Fibroblast of peridontal ligament (primary cell): ENCODE measurements at regions not wholly inside any gene's neighbourhood (a gene's known extent, or its start where the extent isn't known, plus 50 kb on each side); places are given as distances from the start of the nearest gene placed in this dataset.

ENCODE experiments used
- DNase-seq: peaks from one replicate; pipeline ENCODE4 v3.0.0-alpha.2; 2010; ENCODE audit errors: extremely low read depth

DNA sequence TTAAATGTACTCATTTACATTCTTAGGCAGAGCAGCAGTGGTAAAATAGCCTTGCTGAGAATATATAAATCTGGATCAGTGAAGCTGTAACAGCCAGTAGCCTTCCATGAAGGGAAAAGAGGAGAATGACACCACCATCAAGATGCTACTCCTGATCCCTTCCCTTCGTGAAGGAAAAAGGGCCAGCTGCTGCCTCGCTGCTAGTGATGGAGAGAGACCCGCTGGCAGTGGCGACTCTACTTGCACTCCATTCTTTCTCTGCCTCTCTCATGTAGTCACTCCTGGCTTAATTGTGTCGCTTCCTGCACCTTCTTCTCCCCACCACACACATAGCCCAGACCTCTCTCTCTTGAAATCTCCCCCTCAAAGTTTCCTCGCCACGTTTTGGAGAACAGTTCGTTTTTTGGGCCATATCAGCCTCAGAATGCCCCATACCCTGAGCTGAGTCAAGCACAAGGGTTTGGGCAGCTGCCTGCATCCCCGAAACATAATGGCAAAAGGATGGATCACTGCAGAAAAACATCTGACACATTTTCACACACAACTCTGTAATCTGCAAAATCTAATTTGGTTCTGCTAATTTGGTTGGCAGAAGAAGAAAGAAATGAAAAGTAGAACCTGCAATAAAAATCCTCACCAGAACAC lies 460.3 kb upstream of the IL12A start:
- DNase-seq, result no peak

- DNase-seq, result no peak
These were observed 456.1 kb upstream of the IL12A start for GRCh38 chr3:159532577-159532976.

- DNase-seq, result no peak
These were observed 454.1 kb upstream of the IL12A start for GRCh38 chr3:159534496-159534895.

DNA sequence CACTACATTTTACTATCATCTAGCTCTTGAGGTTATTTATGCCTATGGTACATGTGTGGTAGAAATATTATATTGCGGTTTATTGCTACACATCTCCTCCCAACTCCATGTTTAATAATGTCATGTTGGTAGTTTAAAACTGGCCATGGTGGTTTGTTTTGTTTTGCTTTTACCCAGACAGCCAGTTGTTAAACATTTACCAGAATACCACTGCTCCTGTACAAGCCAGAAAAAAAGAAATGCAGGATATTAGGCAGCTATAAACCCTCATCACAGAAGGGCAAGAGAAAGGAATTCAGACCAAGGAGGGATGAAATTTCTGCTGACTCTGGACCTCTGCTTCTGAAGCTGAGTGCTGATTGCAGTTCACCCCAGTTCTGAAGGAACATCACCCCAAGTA lies 451.8 kb upstream of the IL12A start:
- DNase-seq, result no peak

DNA sequence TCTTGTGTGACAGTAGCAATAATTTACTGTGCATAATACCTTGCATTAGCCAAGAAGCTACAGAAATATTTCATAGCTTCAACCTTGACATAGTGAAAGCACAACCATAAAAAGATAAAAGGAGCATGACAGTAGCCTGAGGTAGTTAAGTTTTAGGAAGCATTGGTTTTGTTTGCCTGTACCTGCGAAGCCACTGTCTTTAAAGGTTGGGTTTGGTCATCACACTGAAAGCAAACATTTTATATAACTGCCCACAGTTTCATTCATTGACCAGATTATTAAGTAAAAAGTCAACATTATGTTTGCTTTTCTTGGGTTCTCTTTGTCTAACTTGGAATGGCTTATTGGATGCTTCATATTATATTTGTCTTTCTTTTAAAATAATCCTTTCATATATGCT lies 450.1 kb upstream of the IL12A start:
- DNase-seq, result no peak

DNA sequence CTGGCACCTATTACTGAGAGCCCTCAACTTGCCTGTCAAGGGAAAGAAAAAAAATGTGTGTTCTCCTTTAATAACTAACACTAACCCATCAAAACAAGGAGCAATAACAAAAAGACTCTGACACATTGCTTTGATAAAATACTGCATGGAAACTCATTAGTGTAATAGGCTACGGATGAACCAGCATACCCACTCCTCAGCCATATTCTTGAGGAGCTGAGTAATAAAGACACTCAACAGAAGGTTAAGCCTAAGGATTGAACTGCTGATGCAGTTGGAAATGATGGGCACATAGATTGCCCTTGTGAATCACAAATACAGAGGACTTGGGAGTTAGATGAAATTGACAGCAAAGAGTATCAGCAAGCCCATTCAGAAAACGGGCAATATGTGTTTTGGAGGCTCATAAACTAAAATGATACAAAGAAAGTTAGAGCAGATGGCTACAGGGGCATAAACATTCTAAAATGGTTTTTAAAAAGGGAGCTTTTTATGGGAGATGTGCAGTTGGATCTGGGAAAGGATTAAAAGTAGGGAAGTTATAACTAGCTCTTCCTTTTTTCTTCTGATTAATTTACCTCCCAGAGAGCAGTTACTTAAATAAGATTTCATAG lies 447.6 kb upstream of the IL12A start:
- DNase-seq, result no peak

GRCh38 chr3:159548675-159549335 lies 439.8 kb upstream of the IL12A start:
- peak; percentile 45 for DNase-seq

DNA sequence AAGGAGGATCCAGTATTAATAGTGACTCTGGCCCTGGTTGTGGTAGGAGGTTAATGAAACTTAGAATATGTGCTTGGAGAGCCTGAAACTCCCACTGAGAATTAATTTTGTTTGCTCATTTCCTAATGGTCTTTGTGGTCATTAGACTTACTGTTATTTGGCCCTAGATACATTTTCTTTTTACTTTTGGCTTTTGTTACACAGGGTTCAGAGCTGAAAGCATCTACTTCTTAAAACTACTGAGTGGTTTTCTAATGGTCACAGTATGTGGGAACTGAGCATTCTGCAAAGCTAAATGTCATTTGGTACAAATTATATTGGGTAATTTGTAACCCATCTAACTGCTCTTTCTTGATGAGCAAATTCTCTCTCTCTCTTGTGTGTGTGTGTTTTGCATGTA lies 433.4 kb upstream of the IL12A start:
- no peak for DNase-seq

- no peak for DNase-seq
These were observed 428.9 kb upstream of the IL12A start for GRCh38 chr3:159559771-159560170.

DNA sequence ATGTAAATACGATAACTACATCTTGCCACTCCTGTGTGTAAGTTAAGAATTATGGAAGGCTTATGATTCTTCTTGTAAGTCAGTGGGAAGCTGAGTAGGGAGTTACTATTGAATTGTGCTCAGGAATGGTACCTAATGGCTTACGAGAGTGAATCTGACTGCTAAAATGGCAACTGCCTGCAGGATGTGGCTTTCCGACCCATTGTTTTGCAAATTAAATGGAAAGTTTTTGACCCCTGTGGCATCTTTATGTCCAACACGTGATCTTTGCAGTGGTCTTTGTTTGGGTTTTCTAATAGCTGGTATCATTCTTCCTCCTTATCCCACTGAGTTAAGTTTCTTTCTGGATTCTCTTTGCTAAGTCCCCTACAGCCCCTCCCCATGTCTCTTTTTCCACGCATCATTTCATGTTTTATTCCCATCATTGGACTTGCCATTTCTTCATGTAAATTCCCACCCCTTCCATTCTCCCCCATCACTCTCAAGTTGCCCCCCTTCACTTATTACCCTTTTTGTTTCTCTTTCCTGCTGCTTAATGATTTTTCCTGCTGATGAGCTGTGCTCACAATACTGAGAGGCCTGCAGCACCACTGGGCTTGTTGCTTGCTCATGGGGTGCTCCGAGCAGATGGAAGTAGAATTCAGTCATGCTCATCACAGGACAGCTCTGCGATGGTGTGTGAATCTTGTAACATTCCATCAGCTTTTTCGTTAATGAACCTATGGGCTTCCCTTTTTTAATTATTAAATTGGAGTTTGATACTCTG lies 428.2 kb upstream of the IL12A start:
- DNase-seq, result no peak

DNA sequence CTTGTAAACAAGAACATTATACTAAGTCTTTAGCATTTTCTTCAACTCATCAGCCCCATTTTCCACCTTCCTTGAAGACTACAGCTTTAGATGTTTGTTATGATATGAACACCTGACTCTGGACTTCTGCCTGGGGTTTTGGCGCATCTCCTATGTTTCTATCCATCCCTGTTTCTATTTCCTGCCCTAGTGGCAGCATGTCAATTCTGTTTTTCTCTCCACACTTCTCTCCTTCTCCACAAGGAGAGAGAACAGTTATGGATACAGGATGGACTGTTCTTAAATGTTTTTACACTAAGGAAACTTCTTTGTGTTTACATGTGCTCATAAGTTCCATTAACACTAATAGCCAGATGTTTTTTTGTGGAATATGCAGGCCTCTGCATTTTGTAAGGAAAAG lies 423.3 kb upstream of the IL12A start:
- no peak for DNase-seq

DNA sequence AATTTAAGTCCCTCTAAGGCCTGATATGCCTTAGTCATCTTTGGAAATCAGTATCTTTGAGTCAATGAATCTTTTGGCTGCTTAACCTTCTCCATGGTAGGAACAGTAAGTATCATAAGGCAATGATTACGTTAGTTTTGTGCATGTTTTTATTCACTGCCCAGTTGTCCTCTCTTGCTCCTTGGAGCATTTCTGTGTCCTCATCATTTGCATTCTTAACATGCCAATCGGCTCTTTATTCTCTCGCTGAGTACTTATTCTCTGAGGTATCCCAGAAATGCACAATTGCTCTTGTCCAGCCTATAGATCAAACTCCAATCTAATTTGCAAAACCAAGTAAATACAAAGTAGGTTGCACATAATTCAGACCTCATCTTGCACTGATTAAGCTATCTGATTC lies 405.0 kb upstream of the IL12A start:
- peak; percentile 9 for DNase-seq

DNA sequence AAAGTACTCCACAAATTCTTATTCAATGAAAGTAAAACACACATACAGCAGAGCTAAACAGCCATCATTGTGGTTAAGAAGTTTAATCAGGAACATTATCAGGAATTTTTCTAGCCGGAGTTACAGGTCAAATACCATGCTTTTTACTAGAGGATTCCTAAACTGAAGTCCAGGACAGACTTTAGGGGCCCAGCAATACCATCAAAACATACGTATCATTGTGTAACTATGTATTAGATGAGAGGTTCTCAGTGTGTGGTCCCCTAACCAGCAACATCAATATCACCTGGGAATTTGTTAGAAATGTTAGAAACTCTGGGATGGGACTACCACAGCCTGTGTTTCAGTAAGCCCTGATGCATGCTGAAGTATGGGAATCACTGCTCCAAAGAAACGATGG lies 404.2 kb upstream of the IL12A start:
- DNase-seq, result no peak

GRCh38 chr3:159586571-159587202 lies 401.9 kb upstream of the IL12A start:
- DNase-seq, result peak; percentile 53

GRCh38 chr3:159593927-159594605 lies 394.6 kb upstream of the IL12A start:
- no peak for DNase-seq

- peak; percentile 22 for DNase-seq
These were observed 388.3 kb upstream of the IL12A start for GRCh38 chr3:159600291-159600690.

- DNase-seq, result peak; percentile 82
These were observed 384.5 kb upstream of the IL12A start for GRCh38 chr3:159604151-159604581.

DNA sequence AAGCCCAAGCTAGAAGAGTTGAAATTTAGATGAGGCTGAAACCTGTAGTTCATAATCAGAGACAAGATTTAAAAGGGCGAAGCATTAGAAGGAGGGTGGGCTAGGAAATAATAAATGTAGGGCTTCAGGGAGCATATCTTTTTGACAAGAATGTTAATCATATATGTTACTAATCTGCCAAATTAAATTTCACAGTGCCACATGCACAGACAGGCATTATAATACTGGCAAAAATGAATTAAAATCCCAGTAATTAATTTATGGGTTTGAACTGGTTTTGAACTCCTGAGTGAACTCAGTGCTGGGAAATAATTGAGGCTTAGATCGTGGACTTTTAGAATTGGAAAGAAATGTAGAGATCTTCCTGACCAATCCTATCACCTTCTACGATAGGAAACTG lies 383.5 kb upstream of the IL12A start:
- no peak for DNase-seq

GRCh38 chr3:159605776-159606175 lies 382.9 kb upstream of the IL12A start:
- no peak for DNase-seq

- no peak for DNase-seq
These were observed 380.8 kb upstream of the IL12A start for GRCh38 chr3:159607856-159608255.

- DNase-seq, result no peak
These were observed 380.3 kb upstream of the IL12A start for GRCh38 chr3:159608311-159608710.

DNA sequence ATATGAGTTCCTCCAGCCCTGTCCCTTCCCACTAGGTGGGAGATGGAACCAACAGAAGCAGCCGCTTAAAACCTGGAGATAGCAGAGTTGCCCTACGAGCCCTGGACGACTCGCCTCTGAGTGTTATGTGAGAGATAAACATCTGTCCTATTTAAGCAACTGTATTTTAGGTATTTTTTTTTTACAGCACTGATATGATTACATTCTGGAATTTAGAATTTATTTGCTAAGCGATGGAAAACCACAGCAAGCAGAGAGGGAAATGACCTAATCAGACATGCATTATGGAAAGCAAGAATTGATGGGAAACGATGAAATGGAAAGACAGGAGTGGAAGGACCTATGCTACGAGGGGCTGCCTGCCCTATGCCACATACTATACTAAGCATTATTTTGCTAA lies 379.0 kb upstream of the IL12A start:
- peak; percentile 64 for DNase-seq
